ENCODE measurements at regions not wholly inside any gene's neighbourhood (a gene's known extent, or its start where the extent isn't known, plus 50 kb on each side); places are given as distances from the start of the nearest gene placed in this dataset.

GRCh38 chr5:101244621-101245020, 341.5 kb upstream of the ST8SIA4 start:
- TF ChIP-seq CTCF (IDR thresholded peaks at IDR 0.05; ENCODE audit: low read depth, low read length, poor library complexity, severe bottlenecking), result no peak
- TF ChIP-seq EZH2phosphoT487 (IDR thresholded peaks at IDR 0.05; ENCODE audit: borderline replicate concordance, low read length), result no peak

Data from DOHH2 (cell line).